Gastroesophageal sphincter (tissue), 3 donors: ENCODE measurements at regions not wholly inside any gene's neighbourhood (a gene's known extent, or its start where the extent isn't known, plus 50 kb on each side); places are given as distances from the start of the nearest gene placed in this dataset.

Source experiments
- CTCF ChIP-seq, 4 experiments: fragments of 200-600 bp in 2 of 4; fragments of 450-650 bp in 2 of 4; sonication (generic) in 1 of 4; IDR thresholded peaks; one replicate each; pipeline ENCODE4 v1.5.1; 2017 to 2019; ENCODE audit warnings: antibody characterized with exemption in 4 of 4, mild to moderate bottlenecking in 2 of 4, moderate library complexity in 2 of 4
- EP300 ChIP-seq: sonication (generic); formaldehyde crosslinking; IDR thresholded peaks from one replicate; pipeline ENCODE4 v1.6.1; 2017; ENCODE audit warnings: antibody characterized with exemption, mild to moderate bottlenecking
- POLR2A ChIP-seq, 2 donors: fragments of 450-650 bp; IDR thresholded peaks; one replicate each; pipeline ENCODE4 v1.6.1; 2017; ENCODE audit warnings: antibody characterized with exemption in 2 of 2, mild to moderate bottlenecking in 2 of 2, moderate library complexity in 1 of 2

- no peak for TF ChIP-seq CTCF (IDR thresholded peaks at IDR 0.05)
- no peak for TF ChIP-seq POLR2A (IDR thresholded peaks at IDR 0.05)
- TF ChIP-seq EP300, result no peak
These were observed 927.9 kb downstream of the MAT2B start for GRCh38 chr5:164433106-164433870.
